ENCODE measurements at regions not wholly inside any gene's neighbourhood (a gene's known extent, or its start where the extent isn't known, plus 50 kb on each side); places are given as distances from the start of the nearest gene placed in this dataset.

DNA sequence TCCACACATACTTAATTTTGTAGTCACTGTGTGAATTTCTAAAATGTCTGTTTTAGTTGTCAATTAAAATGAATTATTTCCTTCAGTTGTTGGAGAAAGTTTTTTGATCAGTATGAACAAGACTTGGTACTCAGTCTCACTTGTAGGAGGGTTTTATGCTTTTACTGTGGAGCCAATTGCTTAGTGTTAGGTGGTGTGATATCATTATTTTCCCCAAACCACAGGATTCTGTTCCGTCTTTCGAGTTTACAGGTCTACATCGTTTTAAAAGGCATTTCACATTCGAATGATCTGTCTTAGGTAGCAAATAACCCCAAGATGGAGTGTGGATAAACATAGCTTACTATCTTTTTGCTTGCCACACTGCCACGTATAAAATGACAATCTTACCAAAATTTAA, 803.1 kb downstream of the SATB2 start:
- no peak overlapping the region for H3K27ac ChIP-seq (ENCODE audit: low read length)
- H3K9me3 ChIP-seq (ENCODE audit: low read length) = no peaks in the 10 kb centered on the region
- BruUV-seq (replicated peaks) = no TSS peak
- H2AFZ ChIP-seq (ENCODE audit: low read length) = no peak overlapping the region
- 0 out of 2 replicates have a peak, but pooled peaks cover 4% of the 10 kb centered on the region for H3K27me3 ChIP-seq (ENCODE audit: low read length)
- no peaks in the 10 kb centered on the region for H3F3A ChIP-seq (ENCODE audit: low read length, unreplicated experiment)
- no peaks in the 10 kb centered on the region for H3K36me3 ChIP-seq (ENCODE audit: low read depth, low read length)
- no peaks in the 10 kb centered on the region for H3K9me2 ChIP-seq (replicated peaks; ENCODE audit: low read length)
- DNase-seq (no peak), ATAC-seq (no peak)
- H4K20me1 ChIP-seq (ENCODE audit: low read length) = no peaks in the 10 kb centered on the region
- no peaks in the 10 kb centered on the region for H3K79me2 ChIP-seq (ENCODE audit: low read length)
- no peak overlapping the region for H3K4me2 ChIP-seq (ENCODE audit: low read length)
- TF ChIP-seq EZH2phosphoT487 (IDR thresholded peaks at IDR 0.05; ENCODE audit: borderline replicate concordance, low read length) (no peak), EZH2 (IDR thresholded peaks at IDR 0.05; ENCODE audit: low read length, unreplicated experiment) (no peak)
- TF ChIP-seq, protein P1, sequence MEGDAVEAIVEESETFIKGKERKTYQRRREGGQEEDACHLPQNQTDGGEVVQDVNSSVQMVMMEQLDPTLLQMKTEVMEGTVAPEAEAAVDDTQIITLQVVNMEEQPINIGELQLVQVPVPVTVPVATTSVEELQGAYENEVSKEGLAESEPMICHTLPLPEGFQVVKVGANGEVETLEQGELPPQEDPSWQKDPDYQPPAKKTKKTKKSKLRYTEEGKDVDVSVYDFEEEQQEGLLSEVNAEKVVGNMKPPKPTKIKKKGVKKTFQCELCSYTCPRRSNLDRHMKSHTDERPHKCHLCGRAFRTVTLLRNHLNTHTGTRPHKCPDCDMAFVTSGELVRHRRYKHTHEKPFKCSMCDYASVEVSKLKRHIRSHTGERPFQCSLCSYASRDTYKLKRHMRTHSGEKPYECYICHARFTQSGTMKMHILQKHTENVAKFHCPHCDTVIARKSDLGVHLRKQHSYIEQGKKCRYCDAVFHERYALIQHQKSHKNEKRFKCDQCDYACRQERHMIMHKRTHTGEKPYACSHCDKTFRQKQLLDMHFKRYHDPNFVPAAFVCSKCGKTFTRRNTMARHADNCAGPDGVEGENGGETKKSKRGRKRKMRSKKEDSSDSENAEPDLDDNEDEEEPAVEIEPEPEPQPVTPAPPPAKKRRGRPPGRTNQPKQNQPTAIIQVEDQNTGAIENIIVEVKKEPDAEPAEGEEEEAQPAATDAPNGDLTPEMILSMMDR (conservative IDR thresholded peaks at IDR 0.05; ENCODE audit: low read depth, low read length) = no peak
- no peak overlapping the region for H3K4me3 ChIP-seq (ENCODE audit: low read length)
- POLR2A ChIA-PET (ENCODE audit: unreplicated experiment) = no interaction called here
- CTCF ChIA-PET = no interaction called here
- intact Hi-C loops (cut with micrococcal nuclease) = no loop called here
- H3K4me1 ChIP-seq (ENCODE audit: insufficient read depth, low read length) = no peaks in the 10 kb centered on the region
- H3K9ac ChIP-seq (ENCODE audit: low read length) = no peak overlapping the region

DNA sequence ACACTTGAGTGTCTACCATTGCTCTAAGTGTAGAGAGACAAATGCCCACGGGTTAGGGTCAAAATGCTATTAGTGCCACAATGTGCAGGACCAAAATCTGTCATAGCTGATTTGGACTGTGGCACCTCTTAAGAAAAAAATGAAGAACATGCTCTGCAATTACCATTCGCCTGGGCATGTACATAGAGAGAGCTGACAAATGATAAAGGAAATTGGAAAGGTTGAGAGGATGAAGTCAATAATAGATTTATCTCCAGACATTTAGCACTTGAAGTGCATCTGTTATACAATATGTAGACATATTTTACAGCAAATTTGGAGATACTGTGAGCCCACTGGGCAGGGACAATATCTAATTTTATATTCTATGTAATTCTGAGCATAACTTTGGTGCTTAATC, 804.4 kb downstream of the SATB2 start:
- Histone ChIP-seq H3K79me2 (ENCODE audit: low read length) (no peaks in the 10 kb centered on the region), H3K4me2 (ENCODE audit: low read length) (no peak overlapping the region), H4K20me1 (ENCODE audit: low read length) (no peaks in the 10 kb centered on the region), H3K9ac (ENCODE audit: low read length) (no peak overlapping the region), H3K9me3 (ENCODE audit: low read length) (no peaks in the 10 kb centered on the region), H2AFZ (ENCODE audit: low read length) (no peak overlapping the region), H3K9me2 (replicated peaks; ENCODE audit: low read length) (no peaks in the 10 kb centered on the region), H3K27ac (ENCODE audit: low read length) (no peak overlapping the region), H3F3A (ENCODE audit: low read length, unreplicated experiment) (no peaks in the 10 kb centered on the region), H3K36me3 (ENCODE audit: low read depth, low read length) (no peaks in the 10 kb centered on the region), H3K27me3 (ENCODE audit: low read length) (0 out of 2 replicates have a peak, but pooled peaks cover 4% of the 10 kb centered on the region), H3K4me3 (ENCODE audit: low read length) (no peak overlapping the region), H3K4me1 (ENCODE audit: insufficient read depth, low read length) (no peaks in the 10 kb centered on the region)
- intact Hi-C loops (cut with micrococcal nuclease) = no loop called here
- ChIA-PET POLR2A (ENCODE audit: unreplicated experiment) (no interaction called here), CTCF (no interaction called here)
- no peak for DNase-seq
- BruUV-seq (replicated peaks) = no TSS peak
- TF ChIP-seq, protein P1 (conservative IDR thresholded peaks at IDR 0.05; ENCODE audit: low read depth, low read length) = no peak
- no peak for TF ChIP-seq EZH2phosphoT487 (IDR thresholded peaks at IDR 0.05; ENCODE audit: borderline replicate concordance, low read length)
- no peak for TF ChIP-seq EZH2 (IDR thresholded peaks at IDR 0.05; ENCODE audit: low read length, unreplicated experiment)
- ATAC-seq = no peak

DNA sequence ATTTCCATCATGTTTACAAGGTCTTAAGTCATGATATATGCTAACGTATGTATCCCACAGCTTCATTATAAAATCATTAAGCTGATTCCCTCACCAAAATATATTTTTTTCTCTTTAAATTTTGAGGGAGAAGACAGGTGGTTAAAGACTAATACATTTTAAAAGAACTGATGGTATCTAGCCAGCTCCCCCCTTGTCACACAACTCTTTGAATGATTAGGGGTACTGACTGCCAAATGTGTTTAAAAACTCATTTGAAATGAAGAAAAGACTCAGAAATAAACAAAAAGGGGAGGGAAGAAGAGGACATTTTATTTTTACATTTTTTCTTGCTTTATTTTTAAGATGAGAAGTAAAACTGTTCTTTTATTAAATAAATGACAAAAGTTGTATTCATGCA, 805.3 kb downstream of the SATB2 start:
- H3K4me1 ChIP-seq (ENCODE audit: insufficient read depth, low read length) = no peaks in the 10 kb centered on the region
- 0 out of 2 replicates have a peak, but pooled peaks cover 4% of the 10 kb centered on the region for H3K27me3 ChIP-seq (ENCODE audit: low read length)
- H3K9me2 ChIP-seq (replicated peaks; ENCODE audit: low read length) = no peaks in the 10 kb centered on the region
- H3F3A ChIP-seq (ENCODE audit: low read length, unreplicated experiment) = no peaks in the 10 kb centered on the region
- no TSS peak for BruUV-seq (replicated peaks)
- CTCF ChIA-PET = no interaction called here
- no peak overlapping the region for H2AFZ ChIP-seq (ENCODE audit: low read length)
- H3K79me2 ChIP-seq (ENCODE audit: low read length) = no peaks in the 10 kb centered on the region
- no peak overlapping the region for H3K9ac ChIP-seq (ENCODE audit: low read length)
- H3K4me2 ChIP-seq (ENCODE audit: low read length) = no peak overlapping the region
- intact Hi-C loops (cut with micrococcal nuclease) = no loop called here
- TF ChIP-seq EZH2phosphoT487 (IDR thresholded peaks at IDR 0.05; ENCODE audit: borderline replicate concordance, low read length) = no peak
- TF ChIP-seq, protein P1 (conservative IDR thresholded peaks at IDR 0.05; ENCODE audit: low read depth, low read length) = no peak
- no peak for TF ChIP-seq EZH2 (IDR thresholded peaks at IDR 0.05; ENCODE audit: low read length, unreplicated experiment)
- no peaks in the 10 kb centered on the region for H4K20me1 ChIP-seq (ENCODE audit: low read length)
- H3K27ac ChIP-seq (ENCODE audit: low read length) = no peak overlapping the region
- H3K36me3 ChIP-seq (ENCODE audit: low read depth, low read length) = no peaks in the 10 kb centered on the region
- ATAC-seq (no peak), DNase-seq (no peak)
- POLR2A ChIA-PET (ENCODE audit: unreplicated experiment) = no interaction called here
- H3K4me3 ChIP-seq (ENCODE audit: low read length) = no peak overlapping the region
- H3K9me3 ChIP-seq (ENCODE audit: low read length) = no peaks in the 10 kb centered on the region

All from PC-3 (cell line).